Skeletal muscle satellite cell (primary cell): ENCODE measurements at regions not wholly inside any gene's neighbourhood (a gene's known extent, or its start where the extent isn't known, plus 50 kb on each side); places are given as distances from the start of the nearest gene placed in this dataset.

Source experiments
- H3K27me3 ChIP-seq: 2 replicates; pipeline ENCODE4 v1.7.0; 2013; ENCODE audit warnings: low read length; ENCODE audit not compliant: control insufficient read depth, insufficient read depth
- H3K36me3 ChIP-seq: 2 replicates; pipeline ENCODE4 v1.7.0; 2013; ENCODE audit warnings: mild to moderate bottlenecking, control low read depth, low read length; ENCODE audit not compliant: insufficient read depth
- H3K4me1 ChIP-seq: 2 replicates; pipeline ENCODE4 v1.7.0; 2013; ENCODE audit warnings: low read length; ENCODE audit not compliant: control insufficient read depth, insufficient read depth
- H3K4me2 ChIP-seq: 2 replicates; pipeline ENCODE4 v1.7.0; 2013; ENCODE audit warnings: mild to moderate bottlenecking, low read length
- H3K4me3 ChIP-seq: 2 replicates; pipeline ENCODE4 v1.7.0; 2013; ENCODE audit warnings: low read length
- H3K9ac ChIP-seq: 2 replicates; pipeline ENCODE4 v1.7.0; 2013; ENCODE audit warnings: mild to moderate bottlenecking, low read depth, low read length, moderate library complexity
- H3K9me3 ChIP-seq: replicated peaks from 2 replicates; pipeline ENCODE4 v1.7.0; 2013; ENCODE audit warnings: mild to moderate bottlenecking, control low read depth, low read length

DNA sequence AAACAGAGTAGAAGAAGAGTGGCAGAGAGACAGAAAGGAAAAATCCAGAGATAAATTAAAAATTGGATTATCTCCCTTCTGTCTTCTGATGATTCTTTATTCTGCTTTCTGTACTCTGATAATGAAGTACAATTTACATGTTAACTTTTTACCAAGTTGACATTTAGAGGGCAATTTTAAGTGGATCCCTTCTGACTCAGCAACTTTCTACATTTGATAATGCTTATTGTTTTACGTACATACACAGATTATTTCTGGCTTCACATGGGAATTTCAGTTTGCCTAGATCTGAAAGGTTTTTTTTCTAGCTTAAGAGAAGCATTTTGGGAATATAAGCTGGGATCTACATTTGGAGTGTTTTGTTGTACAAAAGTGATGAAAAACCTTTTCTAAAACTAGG, 491.3 kb downstream of the OTOL1 start:
- H3K27me3 ChIP-seq = no peaks in the 10 kb centered on the region
- no peaks in the 10 kb centered on the region for H3K9me3 ChIP-seq
- no peaks in the 10 kb centered on the region for H3K4me1 ChIP-seq
- no peak overlapping the region for H3K4me3 ChIP-seq
- no peak overlapping the region for H3K9ac ChIP-seq
- no peaks in the 10 kb centered on the region for H3K36me3 ChIP-seq
- H3K4me2 ChIP-seq = no peak overlapping the region

DNA sequence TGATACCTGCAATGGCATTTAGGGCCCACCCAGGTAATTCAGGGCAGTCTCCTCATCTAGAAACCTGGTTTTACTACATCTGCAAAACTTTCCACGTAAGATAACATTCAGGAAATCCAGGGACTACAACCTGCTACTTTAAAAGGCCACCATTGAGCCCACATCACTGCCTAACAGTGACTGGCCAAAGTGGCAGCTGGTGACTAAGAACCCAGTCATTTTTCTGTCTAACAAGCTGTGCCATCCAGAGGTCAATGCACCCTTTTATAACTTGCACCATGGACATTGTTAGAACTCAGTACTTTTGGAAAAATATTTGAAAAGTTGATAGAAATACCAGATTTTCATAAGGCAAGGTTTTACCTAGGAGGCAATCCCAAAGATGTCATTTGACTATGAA, 492.4 kb downstream of the OTOL1 start:
- Histone ChIP-seq H3K4me3 (no peak overlapping the region), H3K36me3 (no peaks in the 10 kb centered on the region), H3K27me3 (no peaks in the 10 kb centered on the region), H3K4me2 (no peak overlapping the region), H3K9ac (no peak overlapping the region), H3K4me1 (no peaks in the 10 kb centered on the region), H3K9me3 (no peaks in the 10 kb centered on the region)

DNA sequence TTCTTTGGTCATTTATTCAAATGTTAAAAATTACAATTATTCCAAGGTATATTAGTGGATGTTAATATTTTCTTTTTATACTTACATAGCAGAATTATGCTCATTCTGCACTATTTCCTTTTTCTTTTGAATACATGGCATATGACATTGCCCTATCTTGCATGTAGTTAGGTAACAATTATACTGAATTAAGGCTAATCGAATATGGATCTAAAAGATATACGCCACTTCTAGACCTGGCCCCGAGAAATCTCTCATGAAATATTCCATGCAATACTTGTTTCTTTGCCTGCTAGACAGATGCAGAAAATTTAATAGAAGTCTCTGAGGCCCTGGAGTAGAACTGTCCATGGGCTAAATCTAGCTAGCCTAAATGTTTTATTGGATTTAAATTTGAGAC, 493.4 kb downstream of the OTOL1 start:
- Histone ChIP-seq H3K27me3 (no peaks in the 10 kb centered on the region), H3K4me1 (no peaks in the 10 kb centered on the region), H3K36me3 (no peaks in the 10 kb centered on the region), H3K9ac (no peak overlapping the region), H3K4me2 (no peak overlapping the region), H3K4me3 (no peak overlapping the region), H3K9me3 (no peaks in the 10 kb centered on the region)

- Histone ChIP-seq H3K4me3 (no peak overlapping the region), H3K4me2 (no peak overlapping the region), H3K36me3 (no peaks in the 10 kb centered on the region), H3K9ac (no peak overlapping the region), H3K27me3 (no peaks in the 10 kb centered on the region), H3K4me1 (no peaks in the 10 kb centered on the region), H3K9me3 (no peaks in the 10 kb centered on the region)
Observed at GRCh38 chr3:161991901-161992540, 495.4 kb downstream of the OTOL1 start.

DNA sequence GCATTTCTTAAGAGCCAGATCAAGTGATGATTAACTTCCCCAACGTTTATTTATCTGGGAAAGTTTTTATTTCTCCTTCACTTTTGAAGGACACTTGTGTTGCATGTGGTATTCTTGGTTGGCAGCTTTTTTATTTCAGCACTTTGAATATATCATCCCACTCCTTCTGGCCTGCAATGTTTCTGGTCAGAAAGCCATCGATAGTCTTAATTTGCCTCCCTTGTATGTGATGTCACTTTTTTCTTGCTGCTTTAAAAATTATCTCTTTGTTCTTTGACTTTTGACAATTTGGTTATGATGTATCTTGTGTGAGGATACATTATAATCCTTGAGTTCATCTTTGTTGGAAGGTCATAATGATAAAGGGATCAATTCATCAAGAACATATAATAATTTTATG, 503.2 kb downstream of the OTOL1 start:
- Histone ChIP-seq H3K9ac (no peak overlapping the region), H3K9me3 (peaks cover 8% of the 10 kb centered on the region), H3K4me1 (no peaks in the 10 kb centered on the region), H3K4me2 (no peak overlapping the region), H3K27me3 (no peaks in the 10 kb centered on the region), H3K4me3 (no peak overlapping the region), H3K36me3 (no peaks in the 10 kb centered on the region)

- H3K4me1 ChIP-seq = peaks cover 12% of the 10 kb centered on the region
- H3K4me2 ChIP-seq = no peak overlapping the region
- no peaks in the 10 kb centered on the region for H3K27me3 ChIP-seq
- no peak overlapping the region for H3K4me3 ChIP-seq
- H3K9me3 ChIP-seq = no peaks in the 10 kb centered on the region
- H3K36me3 ChIP-seq = no peaks in the 10 kb centered on the region
- no peak overlapping the region for H3K9ac ChIP-seq
Observed at GRCh38 chr3:162007722-162008121, 511.1 kb downstream of the OTOL1 start.

- H3K4me2 ChIP-seq = no peak overlapping the region
- no peak overlapping the region for H3K4me3 ChIP-seq
- no peaks in the 10 kb centered on the region for H3K27me3 ChIP-seq
- no peak overlapping the region for H3K9ac ChIP-seq
- H3K4me1 ChIP-seq = peaks cover 7% of the 10 kb centered on the region
- no peaks in the 10 kb centered on the region for H3K9me3 ChIP-seq
- H3K36me3 ChIP-seq = no peaks in the 10 kb centered on the region
Observed at GRCh38 chr3:162012633-162013032, 516.0 kb downstream of the OTOL1 start.

DNA sequence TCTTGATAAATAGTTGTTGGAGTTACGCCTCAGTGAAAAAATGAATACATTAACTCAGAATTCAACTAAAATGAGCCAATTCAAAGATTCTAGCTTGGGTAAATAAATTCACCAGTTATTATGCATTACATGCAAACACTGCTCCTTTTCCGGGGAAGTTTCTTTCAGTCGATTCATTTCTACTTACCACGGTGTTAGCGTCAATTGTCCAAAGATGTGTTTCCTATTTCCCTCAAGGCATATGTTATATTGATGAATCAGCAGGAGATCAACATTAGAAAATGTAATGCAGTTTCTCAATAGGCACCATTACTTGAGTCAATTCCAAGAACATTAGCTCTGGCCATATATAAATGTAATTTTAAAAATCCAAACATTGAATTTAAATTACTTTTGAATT, 517.7 kb downstream of the OTOL1 start:
- H3K36me3 ChIP-seq = no peaks in the 10 kb centered on the region
- no peaks in the 10 kb centered on the region for H3K9me3 ChIP-seq
- no peaks in the 10 kb centered on the region for H3K4me1 ChIP-seq
- no peak overlapping the region for H3K4me2 ChIP-seq
- no peak overlapping the region for H3K4me3 ChIP-seq
- no peaks in the 10 kb centered on the region for H3K27me3 ChIP-seq
- no peak overlapping the region for H3K9ac ChIP-seq

- Histone ChIP-seq H3K27me3 (no peaks in the 10 kb centered on the region), H3K4me1 (no peaks in the 10 kb centered on the region), H3K4me3 (no peak overlapping the region), H3K4me2 (no peak overlapping the region), H3K36me3 (no peaks in the 10 kb centered on the region), H3K9ac (no peak overlapping the region), H3K9me3 (no peaks in the 10 kb centered on the region)
Observed at GRCh38 chr3:162015856-162016255, 519.2 kb downstream of the OTOL1 start.

DNA sequence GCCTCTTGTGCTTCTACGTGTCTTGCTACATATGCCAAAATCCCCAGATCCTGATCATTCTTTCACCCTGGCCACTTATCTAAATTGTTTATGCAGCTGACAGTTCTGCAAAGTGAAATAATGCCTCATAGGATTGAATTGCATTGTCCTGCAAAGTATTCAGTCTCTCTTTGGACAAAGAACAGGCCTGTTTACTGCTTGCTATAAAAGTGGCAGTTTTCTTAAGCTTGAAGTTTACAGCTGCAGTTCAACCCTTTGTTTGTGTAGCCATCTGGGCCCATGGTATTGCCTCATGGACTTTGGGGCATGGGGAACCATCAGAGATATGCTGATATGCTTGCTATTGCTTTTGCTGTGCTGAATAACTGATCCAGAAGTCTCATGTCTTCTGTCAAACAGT, 523.2 kb downstream of the OTOL1 start:
- Histone ChIP-seq H3K9ac (no peak overlapping the region), H3K4me3 (no peak overlapping the region), H3K27me3 (no peaks in the 10 kb centered on the region), H3K4me1 (no peaks in the 10 kb centered on the region), H3K4me2 (no peak overlapping the region), H3K36me3 (no peaks in the 10 kb centered on the region), H3K9me3 (no peaks in the 10 kb centered on the region)

- Histone ChIP-seq H3K9ac (no peak overlapping the region), H3K36me3 (no peaks in the 10 kb centered on the region), H3K4me1 (no peaks in the 10 kb centered on the region), H3K27me3 (no peaks in the 10 kb centered on the region), H3K4me2 (no peak overlapping the region), H3K9me3 (no peaks in the 10 kb centered on the region), H3K4me3 (no peak overlapping the region)
Observed at GRCh38 chr3:162021206-162021605, 524.6 kb downstream of the OTOL1 start.

- Histone ChIP-seq H3K9me3 (no peaks in the 10 kb centered on the region), H3K4me2 (no peak overlapping the region), H3K36me3 (no peaks in the 10 kb centered on the region), H3K4me1 (no peaks in the 10 kb centered on the region), H3K9ac (no peak overlapping the region), H3K4me3 (no peak overlapping the region), H3K27me3 (no peaks in the 10 kb centered on the region)
Observed at GRCh38 chr3:162022911-162023310, 526.3 kb downstream of the OTOL1 start.
